Activated CD4-positive, alpha-beta T cell treated with anti-CD3 and anti-CD28 coated beads, Interleukin-2, amount 50 U/mL, for 16 hours (primary cell): ENCODE measurements at regions not wholly inside any gene's neighbourhood (a gene's known extent, or its start where the extent isn't known, plus 50 kb on each side); places are given as distances from the start of the nearest gene placed in this dataset.

Source experiments
- DNase-seq: peaks from one replicate; pipeline ENCODE4 v3.0.0-alpha.2; 2020

DNA sequence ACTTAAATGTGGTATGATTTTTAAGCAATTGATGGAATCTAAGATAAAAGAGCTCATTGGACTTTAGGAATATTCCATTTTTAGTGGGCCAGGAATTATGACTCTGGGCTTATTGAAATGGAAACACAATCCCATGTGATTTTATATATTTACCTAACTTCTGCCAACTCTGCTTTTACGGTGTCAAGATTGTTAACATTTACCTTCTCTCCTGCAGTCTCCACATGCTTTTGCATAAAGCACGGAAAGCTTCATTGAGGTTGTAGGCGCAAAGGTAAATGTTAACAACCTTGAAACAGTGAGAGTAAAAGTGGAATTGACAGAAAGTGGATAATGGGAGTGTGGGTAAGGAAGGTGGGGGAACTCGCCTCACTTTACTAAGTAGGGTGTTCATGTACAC is 468.1 kb downstream of the PMP22 start:
- no peak for DNase-seq

- no peak for DNase-seq
Measured at GRCh38 chr17:14794961-14795360, 470.2 kb downstream of the PMP22 start.

GRCh38 chr17:14793237-14793636 is 471.9 kb downstream of the PMP22 start:
- DNase-seq: no peak

DNA sequence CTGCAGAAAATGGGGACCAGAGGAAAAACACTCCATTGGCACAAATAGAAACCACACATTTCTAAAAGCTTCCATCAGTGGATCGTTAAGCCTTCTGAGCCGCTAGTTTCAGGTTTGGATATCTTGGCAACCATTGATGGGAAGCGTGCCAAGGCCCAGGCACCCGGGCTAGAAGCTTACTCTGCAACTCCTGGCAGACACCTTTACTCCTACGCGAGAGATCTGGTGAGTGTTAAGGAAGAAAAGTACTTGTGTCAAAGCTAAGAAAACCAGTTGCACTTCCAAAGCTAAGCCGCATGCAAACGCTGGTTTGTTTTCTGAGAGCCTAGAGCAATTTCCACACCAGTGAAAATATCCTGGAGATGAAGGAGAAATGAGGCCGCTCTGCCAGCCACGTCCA is 472.4 kb downstream of the PMP22 start:
- DNase-seq: no peak

DNA sequence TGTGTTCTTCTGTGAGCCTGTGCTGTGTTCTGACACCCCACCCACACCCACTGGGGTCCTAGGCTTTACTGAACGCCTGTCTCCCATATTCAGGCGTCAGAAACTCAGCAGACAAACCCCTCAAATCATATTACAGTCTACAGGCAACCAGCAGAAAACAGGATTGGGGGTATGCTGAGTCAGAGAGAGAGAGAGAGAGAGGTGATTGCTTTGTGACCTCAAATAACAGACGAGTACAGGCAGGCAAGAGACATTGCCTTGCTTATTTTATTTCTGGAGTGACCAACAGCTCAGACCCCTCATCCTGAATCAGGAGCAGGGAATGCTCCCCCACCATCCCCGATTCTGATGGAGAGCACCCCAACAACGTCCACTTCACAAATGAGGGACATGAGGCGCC is 473.9 kb downstream of the PMP22 start:
- DNase-seq: no peak

GRCh38 chr17:14790521-14790920 is 474.6 kb downstream of the PMP22 start:
- DNase-seq: no peak

GRCh38 chr17:14784997-14785696 is 480.0 kb downstream of the PMP22 start:
- DNase-seq: no peak

DNA sequence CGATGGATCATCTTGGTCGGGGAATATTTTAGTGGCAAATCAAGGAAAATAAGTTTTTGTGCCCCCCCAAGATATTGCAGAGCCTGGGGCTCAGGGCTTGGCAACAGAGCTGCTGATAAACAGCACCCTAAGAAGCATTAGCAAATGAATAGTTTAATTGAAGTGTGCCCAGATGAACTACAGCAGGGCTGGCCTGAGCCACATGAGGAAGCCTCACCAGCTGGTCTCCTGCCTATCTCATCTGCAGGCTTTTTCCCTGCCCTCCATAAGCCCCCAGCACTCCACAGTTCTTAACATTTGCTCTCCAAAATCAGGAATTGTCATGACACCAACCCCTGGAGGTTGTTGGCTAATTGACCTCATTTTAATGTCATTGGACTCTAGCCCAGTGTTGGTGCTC is 480.2 kb downstream of the HS3ST3B1 start:
- DNase-seq: no peak

- DNase-seq: no peak
Measured at GRCh38 chr17:14780097-14780651, 479.3 kb downstream of the HS3ST3B1 start.

DNA sequence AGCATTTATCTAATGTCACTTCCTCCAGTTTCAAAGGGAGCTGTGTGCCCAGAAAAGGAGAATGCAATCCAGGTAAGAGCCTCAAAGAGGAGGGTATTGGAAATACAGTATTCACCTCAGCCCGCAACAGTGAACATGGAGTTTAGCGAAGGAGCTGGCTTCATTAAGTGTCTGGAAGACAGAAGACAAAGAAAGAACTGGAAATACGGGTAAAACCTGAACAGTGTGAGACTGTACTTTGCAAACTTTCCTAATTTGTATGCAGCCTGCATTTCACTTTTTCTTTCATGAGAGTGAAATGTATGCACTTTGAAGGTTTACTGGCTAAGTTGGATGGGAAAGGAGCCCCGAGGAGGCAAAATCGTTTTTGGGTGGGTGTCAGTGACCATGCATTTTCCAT is 478.4 kb downstream of the HS3ST3B1 start:
- DNase-seq: no peak

- no peak for DNase-seq
Measured at GRCh38 chr17:14777291-14777690, 476.4 kb downstream of the HS3ST3B1 start.

DNA sequence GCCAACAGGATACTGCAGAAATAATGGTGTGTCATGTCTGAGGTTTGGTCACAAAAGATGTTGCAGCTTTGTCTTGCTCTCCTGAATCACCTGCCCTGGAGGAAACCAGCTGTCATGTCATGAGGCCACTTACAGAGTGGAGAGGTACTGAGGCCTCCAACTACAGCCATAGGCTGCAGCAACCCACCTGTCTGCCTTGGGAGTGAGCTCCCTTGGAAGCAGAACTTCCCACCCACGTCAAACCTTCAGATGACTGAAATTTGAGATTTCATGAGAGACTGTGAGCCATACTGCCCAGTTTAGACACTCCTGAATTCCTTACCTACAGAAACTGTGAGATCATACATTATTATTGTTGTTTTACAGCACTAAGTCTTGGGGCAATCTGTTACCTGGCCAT is 475.9 kb downstream of the HS3ST3B1 start:
- no peak for DNase-seq

GRCh38 chr17:14775731-14776492 is 475.0 kb downstream of the HS3ST3B1 start:
- DNase-seq: no peak

DNA sequence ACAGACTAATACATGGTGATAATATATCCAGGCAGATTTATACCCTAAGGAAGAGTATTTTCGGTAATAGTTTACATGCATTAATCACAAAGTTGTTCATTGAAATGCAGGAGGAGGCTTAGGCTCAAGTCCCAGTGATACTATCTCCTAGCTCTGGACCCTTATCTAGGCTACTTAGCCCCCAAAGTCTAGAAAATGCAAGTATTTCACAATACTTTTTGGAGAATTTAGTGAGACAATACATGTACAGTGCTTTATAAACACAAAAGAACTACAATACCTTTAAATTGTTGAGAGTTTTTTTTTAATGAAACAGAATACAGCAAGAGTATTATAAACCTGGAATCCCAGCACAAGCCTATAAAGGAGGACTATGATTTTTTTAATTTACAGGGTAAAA is 473.9 kb downstream of the HS3ST3B1 start:
- DNase-seq: no peak

DNA sequence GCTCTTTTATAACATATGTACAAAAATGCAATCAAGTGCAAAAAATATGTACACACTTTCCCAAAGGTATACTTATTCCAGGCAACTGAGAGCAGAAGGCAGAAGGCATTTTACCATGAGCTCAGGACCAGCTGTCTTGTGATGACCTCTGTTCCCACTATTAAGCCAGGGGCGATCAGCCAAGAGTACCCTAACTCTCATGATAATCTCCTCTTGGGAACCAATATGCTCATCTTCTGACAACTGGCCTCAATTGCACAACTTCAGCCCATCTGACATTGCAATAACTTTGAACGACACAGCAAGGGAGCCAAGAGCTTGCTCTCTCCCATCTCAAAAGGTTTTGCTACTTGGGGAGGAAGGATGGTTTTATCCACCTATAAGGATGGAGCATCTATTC is 471.9 kb downstream of the HS3ST3B1 start:
- DNase-seq: no peak

DNA sequence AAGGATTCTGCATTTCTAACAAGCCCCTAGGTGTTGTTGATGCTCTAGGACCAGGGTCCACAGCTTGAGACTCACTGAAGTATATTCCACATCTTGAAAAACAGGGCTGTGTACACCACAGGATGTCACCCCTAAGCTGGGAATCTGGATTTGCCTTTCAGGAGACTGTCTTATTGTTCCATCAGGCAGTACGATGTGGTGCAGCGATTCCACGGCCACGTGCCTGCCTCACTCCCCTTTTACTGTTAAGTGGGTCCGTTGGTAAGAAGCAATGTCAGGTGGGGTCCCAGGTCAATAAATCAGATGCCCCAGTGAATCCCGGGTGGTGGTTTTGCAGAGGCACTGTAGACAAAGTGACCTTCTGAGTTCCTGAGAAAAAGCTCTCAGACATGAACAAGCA is 470.7 kb downstream of the HS3ST3B1 start:
- DNase-seq: no peak

DNA sequence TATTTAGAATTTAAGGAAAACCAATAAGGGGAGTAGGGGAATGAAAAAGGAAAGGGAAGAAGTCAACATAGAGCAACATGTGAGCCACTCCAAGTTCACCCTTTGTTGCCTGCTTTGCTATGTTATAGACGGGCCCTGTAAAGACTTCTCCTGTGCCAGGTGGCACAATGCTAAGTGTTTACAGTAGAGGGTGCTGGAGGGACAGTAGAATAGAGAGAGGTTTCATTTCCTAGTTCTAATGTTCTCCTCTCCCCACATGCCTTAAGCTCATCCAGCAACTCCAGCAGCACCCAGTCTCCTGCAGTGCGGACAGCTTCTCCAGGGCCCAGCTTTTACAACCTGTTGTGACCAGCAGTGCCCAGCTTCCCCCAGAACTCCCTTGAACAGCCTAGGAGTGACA is 468.0 kb downstream of the HS3ST3B1 start:
- no peak for DNase-seq

DNA sequence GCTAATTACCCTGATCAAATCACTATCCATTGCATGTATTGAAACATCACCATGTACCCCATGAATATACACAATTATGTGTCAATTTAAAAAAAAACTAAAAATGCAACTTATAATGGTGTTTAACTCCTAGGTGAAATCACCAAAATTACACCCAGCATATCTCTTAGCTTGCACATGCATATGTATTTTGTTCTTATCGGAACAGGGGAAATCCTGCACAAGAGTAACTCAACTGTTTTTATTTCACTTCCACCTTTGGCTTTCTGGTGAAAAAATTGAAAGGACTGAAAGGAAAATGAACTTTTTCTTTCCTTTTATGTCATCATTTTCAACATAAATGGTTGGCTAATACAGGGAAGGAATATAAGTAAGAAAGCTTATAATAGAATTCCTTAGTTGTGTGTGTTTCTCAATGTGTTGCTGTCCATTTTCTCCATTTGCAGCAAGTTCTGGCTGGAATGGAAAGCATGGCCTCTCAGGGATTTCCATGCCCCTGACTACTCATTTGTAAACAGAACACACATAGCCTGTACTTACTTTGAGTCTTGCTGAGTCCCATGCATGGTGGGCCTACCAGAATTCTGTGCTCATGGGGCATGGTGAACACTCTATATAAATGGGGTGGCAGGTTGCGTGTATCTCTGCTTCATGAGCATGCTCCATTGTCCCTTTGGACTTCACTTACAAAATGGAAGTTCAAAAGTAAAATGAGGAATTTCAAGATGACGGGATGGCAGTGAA is 462.0 kb downstream of the HS3ST3B1 start:
- no peak for DNase-seq

DNA sequence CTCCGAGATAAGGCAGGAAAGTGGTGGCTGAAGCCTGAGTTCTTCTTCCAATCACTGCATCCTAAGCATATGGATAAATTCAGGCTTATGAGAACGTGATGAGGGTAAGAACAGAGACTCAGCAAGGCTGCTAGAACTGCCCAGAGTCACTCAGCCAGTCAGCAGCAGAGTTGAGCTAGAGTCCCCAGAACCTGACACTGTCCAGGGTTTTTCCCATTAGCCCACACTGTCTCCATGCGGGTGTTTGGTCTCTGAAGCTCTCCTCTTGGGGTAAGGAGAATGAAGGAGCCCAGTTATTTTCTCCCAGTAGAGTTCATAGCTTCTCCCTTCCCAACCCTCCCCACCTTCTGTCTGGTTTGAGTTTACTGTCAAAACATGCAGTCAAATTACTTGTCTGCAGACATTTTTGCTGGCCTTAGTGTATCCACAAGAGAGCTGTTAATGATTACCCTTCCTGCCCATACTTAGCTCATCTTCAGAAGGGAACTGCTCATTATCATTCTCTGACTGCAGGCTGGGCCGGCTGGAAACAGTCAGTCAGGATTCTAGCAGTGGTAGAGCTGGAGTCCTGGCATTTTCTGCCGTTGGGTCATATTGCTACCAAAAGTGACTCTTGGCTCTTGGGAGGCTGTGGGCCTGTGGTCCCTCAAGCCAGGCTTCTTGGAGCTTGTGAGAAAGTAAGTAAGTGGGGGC is 460.0 kb downstream of the HS3ST3B1 start:
- DNase-seq: no peak

GRCh38 chr17:14760212-14760611 is 459.3 kb downstream of the HS3ST3B1 start:
- DNase-seq: no peak

DNA sequence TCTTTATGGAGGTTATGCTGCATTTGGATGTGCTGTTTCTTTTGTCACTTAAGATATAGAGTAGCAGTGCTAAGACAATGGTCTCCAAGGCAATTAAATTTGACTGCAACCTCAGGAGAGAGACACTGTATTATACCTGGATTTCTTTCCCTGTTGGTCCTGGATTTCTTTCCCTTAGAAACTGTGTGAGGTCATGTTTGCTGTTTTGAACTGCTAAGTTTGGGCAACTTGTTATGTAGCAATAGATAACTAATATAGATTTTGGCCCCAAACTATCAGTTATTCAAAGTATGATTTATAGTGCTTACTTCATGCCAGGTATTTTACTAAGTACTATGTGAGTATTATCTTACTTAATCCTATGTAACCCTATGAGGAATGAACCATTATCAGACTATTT is 458.4 kb downstream of the HS3ST3B1 start:
- no peak for DNase-seq

DNA sequence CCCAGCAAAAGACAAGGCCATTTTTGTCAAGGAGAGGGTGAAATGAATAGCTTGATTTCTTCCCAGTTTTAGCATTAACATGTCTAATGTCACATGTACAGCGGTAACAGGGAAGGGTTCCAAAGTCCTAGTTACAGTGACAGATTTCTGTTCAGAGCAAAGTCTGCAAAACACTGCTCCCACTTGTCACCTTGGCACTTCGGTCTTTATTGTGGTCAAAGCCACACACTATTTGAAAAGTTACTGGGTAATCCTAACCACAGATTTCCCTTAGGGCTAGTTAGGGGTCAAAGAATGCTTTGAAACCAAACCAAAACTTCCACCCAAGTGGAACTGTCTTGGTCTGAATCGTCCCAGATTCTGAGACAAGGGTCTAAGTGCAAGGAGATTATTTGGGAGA is 455.6 kb downstream of the HS3ST3B1 start:
- DNase-seq: no peak

GRCh38 chr17:14755002-14755401 is 454.1 kb downstream of the HS3ST3B1 start:
- DNase-seq: no peak
